Neutrophil (primary cell): ENCODE measurements at regions not wholly inside any gene's neighbourhood (a gene's known extent, or its start where the extent isn't known, plus 50 kb on each side); places are given as distances from the start of the nearest gene placed in this dataset.

ENCODE experiments used
- H3K27ac ChIP-seq: fragments of 200-600 bp; sonication (generic); 2 replicates; pipeline ENCODE4 v1.5.1; 2016; ENCODE audit warnings: mild to moderate bottlenecking, moderate library complexity
- H3K27me3 ChIP-seq: fragments of 200-600 bp; sonication (generic); 2 replicates; pipeline ENCODE4 v1.6.0; 2016; ENCODE audit warnings: mild to moderate bottlenecking
- H3K36me3 ChIP-seq: fragments of 200-600 bp; sonication (generic); 2 replicates; pipeline ENCODE4 v1.5.1; 2017
- H3K4me1 ChIP-seq, 2 experiments: fragments of 200-600 bp in 1 of 2; sonication (generic) in 1 of 2; 1 replicate in 1 of 2; 2 replicates in 1 of 2; pipeline versions ENCODE4 v1.5.1 to v1.6.1; 2013 to 2016; ENCODE audit warnings: low read depth in 1 of 2, low read length in 1 of 2, mild to moderate bottlenecking in 1 of 2, moderate library complexity in 1 of 2; ENCODE audit not compliant: control insufficient read depth in 1 of 2, insufficient read depth in 1 of 2
- H3K4me3 ChIP-seq, 2 experiments: fragments of 200-600 bp in 1 of 2; sonication (generic) in 1 of 2; 1 replicate in 1 of 2; 2 replicates in 1 of 2; pipeline ENCODE4 v1.5.1; 2013 to 2016; ENCODE audit warnings: low read depth in 1 of 2, low read length in 1 of 2, mild to moderate bottlenecking in 1 of 2, moderate library complexity in 1 of 2
- H3K9me3 ChIP-seq: fragments of 200-600 bp; sonication (generic); 2 replicates; pipeline ENCODE4 v1.5.1; 2016
- CTCF ChIP-seq: fragments of 200-600 bp; sonication (generic); IDR thresholded peaks from 2 replicates; pipeline ENCODE4 v1.5.1; 2016; ENCODE audit warnings: antibody characterized with exemption

- no peaks in the 10 kb centered on the region for H3K36me3 ChIP-seq
- H3K4me3 ChIP-seq = no peak overlapping the region
- no peaks in the 10 kb centered on the region for H3K9me3 ChIP-seq
- no peaks in the 10 kb centered on the region for H3K4me1 ChIP-seq
- no peak for TF ChIP-seq CTCF
- no peak overlapping the region for H3K27ac ChIP-seq
- no peaks in the 10 kb centered on the region for H3K27me3 ChIP-seq
Measured at GRCh38 chr11:121802542-121802941, 313.5 kb downstream of the BLID start.

- Histone ChIP-seq H3K36me3 (no peaks in the 10 kb centered on the region), H3K27me3 (no peaks in the 10 kb centered on the region), H3K4me3 (no peak overlapping the region), H3K27ac (no peak overlapping the region), H3K9me3 (no peaks in the 10 kb centered on the region), H3K4me1 (no peaks in the 10 kb centered on the region)
- no peak for TF ChIP-seq CTCF
Measured at GRCh38 chr11:121801781-121802180, 314.2 kb downstream of the BLID start.

GRCh38 chr11:121801394-121801748, 314.6 kb downstream of the BLID start:
- Histone ChIP-seq H3K27ac (no peak overlapping the region), H3K4me3 (no peak overlapping the region), H3K36me3 (no peaks in the 10 kb centered on the region), H3K27me3 (no peaks in the 10 kb centered on the region), H3K4me1 (no peaks in the 10 kb centered on the region), H3K9me3 (no peaks in the 10 kb centered on the region)
- no peak for TF ChIP-seq CTCF

- no peak overlapping the region for H3K4me3 ChIP-seq
- TF ChIP-seq CTCF = no peak
- H3K27me3 ChIP-seq = no peaks in the 10 kb centered on the region
- H3K27ac ChIP-seq = no peak overlapping the region
- no peaks in the 10 kb centered on the region for H3K9me3 ChIP-seq
- no peaks in the 10 kb centered on the region for H3K36me3 ChIP-seq
- H3K4me1 ChIP-seq = no peaks in the 10 kb centered on the region
Measured at GRCh38 chr11:121800731-121801393, 315.2 kb downstream of the BLID start.

GRCh38 chr11:121800240-121800639, 315.8 kb downstream of the BLID start:
- Histone ChIP-seq H3K36me3 (no peaks in the 10 kb centered on the region), H3K4me1 (no peaks in the 10 kb centered on the region), H3K9me3 (no peaks in the 10 kb centered on the region), H3K27me3 (no peaks in the 10 kb centered on the region), H3K4me3 (no peak overlapping the region), H3K27ac (no peak overlapping the region)
- no peak for TF ChIP-seq CTCF

- H3K36me3 ChIP-seq = no peaks in the 10 kb centered on the region
- H3K9me3 ChIP-seq = no peaks in the 10 kb centered on the region
- H3K27me3 ChIP-seq = no peaks in the 10 kb centered on the region
- H3K4me3 ChIP-seq = no peak overlapping the region
- H3K27ac ChIP-seq = no peak overlapping the region
- no peaks in the 10 kb centered on the region for H3K4me1 ChIP-seq
- no peak for TF ChIP-seq CTCF
Measured at GRCh38 chr11:121797496-121797895, 318.5 kb downstream of the BLID start.
